ENCODE measurements at regions not wholly inside any gene's neighbourhood (a gene's known extent, or its start where the extent isn't known, plus 50 kb on each side); places are given as distances from the start of the nearest gene placed in this dataset.

DNA sequence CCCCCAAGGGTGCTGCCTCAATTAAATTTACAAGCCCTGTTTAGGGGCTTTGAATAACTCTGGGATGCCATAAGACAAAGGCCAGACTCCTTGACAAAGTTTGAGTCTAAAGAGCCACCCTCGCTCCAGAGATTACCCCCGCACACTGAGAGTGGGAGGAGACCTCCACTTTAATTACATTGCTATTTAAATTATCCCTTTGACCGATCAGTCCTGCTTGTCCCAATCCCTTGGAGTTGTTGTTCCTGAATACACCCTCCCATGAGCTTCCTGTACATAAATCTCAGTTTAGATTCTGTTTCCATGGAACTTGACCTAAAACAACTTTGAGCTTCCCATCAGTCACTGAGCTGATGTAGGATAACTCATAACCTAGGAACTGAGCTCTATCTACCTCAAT lies 596.3 kb downstream of the PYDC2 start:
- no peak for TF ChIP-seq POLR2AphosphoS5 (IDR thresholded peaks at IDR 0.05; ENCODE audit: low read depth, low read length)
- no peak for TF ChIP-seq POLR2A (IDR thresholded peaks at IDR 0.05; ENCODE audit: low read depth, low read length)
- TF ChIP-seq TAF1 (IDR thresholded peaks at IDR 0.05; ENCODE audit: low read depth, low read length): no peak

Data from GM12891 (cell line).